Astrocyte of the spinal cord (primary cell): ENCODE measurements at regions not wholly inside any gene's neighbourhood (a gene's known extent, or its start where the extent isn't known, plus 50 kb on each side); places are given as distances from the start of the nearest gene placed in this dataset.

Source experiments
- DNase-seq: peaks from one replicate; pipeline ENCODE4 v3.0.0; 2011; ENCODE audit warnings: low read depth, low spot score
- H3K4me3 ChIP-seq: 2 replicates; pipeline ENCODE4 v1.5.1; 2011; ENCODE audit warnings: low read depth, mild to moderate bottlenecking, low read length, moderate library complexity
- in situ Hi-C: cut with HindIII; loops from 2 replicates; pipeline ENCODE4 v1.10.0; 2017; ENCODE audit warnings: low sequenced_read_pairs
- TF ChIP-seq, protein P1 (sequence below): IDR thresholded peaks from 2 replicates; pipeline ENCODE4 v1.5.1; 2012; ENCODE audit warnings: low read depth, mild to moderate bottlenecking, low read length, inconsistent platforms

DNA sequence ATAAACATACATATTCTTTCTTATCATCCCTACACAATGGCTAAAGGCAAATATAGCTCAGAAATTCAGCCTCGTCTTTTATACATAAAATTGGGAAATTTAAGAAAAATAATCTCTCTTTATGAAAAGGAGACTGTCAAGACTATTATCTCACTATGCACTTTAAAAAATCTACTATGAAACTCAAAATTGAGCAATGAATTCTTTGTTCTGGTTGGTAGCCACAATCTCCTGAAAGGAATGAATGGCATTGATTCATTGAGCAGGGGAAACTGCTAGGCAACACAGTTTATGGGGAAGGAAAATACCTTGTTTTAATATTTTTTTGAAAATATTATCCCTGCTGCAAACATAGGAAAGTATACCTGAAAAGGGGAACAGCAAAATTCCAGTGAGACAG, 397.1 kb downstream of the RAB28 start:
- H3K4me3 ChIP-seq = no peak overlapping the region
- in situ Hi-C loops = no loop called here
- TF ChIP-seq, protein P1, sequence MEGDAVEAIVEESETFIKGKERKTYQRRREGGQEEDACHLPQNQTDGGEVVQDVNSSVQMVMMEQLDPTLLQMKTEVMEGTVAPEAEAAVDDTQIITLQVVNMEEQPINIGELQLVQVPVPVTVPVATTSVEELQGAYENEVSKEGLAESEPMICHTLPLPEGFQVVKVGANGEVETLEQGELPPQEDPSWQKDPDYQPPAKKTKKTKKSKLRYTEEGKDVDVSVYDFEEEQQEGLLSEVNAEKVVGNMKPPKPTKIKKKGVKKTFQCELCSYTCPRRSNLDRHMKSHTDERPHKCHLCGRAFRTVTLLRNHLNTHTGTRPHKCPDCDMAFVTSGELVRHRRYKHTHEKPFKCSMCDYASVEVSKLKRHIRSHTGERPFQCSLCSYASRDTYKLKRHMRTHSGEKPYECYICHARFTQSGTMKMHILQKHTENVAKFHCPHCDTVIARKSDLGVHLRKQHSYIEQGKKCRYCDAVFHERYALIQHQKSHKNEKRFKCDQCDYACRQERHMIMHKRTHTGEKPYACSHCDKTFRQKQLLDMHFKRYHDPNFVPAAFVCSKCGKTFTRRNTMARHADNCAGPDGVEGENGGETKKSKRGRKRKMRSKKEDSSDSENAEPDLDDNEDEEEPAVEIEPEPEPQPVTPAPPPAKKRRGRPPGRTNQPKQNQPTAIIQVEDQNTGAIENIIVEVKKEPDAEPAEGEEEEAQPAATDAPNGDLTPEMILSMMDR = no peak
- DNase-seq = no peak

DNA sequence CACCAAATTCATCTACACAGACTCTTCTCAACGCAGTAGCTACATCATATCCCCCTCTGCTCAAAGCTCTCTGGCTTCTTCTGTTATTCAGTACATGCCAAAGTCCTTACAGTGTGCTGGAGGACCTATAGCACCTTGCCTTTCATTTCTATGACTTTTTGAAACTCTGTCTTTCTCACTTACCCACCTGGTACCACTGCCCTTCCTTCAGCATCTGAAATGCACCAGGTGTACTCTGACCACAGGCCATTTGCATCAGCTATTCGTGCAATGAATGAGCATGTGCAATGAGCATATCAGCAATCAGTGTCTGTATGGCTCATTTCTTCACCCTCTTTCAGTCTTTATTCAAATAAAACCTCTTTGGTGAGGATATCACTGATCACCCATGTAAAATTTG, 399.9 kb downstream of the RAB28 start:
- DNase-seq = no peak
- H3K4me3 ChIP-seq = no peak overlapping the region
- in situ Hi-C loops = no loop called here
- TF ChIP-seq, protein P1 = no peak

DNA sequence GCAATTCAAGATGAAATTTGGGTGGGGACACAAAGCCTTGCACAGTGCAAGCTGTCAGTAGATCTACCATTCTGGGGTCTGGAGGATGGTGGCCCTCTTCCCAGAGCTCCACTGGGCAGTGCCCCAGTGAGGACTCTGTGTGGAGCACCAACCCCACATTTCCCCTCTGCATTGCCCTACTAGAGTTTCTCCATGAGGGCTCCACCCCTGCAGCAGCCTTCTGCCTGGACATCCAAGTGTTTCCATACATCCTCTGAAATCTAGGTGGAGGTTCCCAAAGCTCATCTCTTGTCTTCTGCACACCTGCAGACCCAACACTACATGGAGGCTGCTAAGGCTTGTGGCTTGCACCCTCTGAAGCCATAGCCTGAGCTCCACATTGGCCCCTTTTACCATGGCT, 402.3 kb downstream of the RAB28 start:
- TF ChIP-seq, protein P1 = no peak
- H3K4me3 ChIP-seq = no peak overlapping the region
- in situ Hi-C loops = no loop called here
- no peak for DNase-seq

DNA sequence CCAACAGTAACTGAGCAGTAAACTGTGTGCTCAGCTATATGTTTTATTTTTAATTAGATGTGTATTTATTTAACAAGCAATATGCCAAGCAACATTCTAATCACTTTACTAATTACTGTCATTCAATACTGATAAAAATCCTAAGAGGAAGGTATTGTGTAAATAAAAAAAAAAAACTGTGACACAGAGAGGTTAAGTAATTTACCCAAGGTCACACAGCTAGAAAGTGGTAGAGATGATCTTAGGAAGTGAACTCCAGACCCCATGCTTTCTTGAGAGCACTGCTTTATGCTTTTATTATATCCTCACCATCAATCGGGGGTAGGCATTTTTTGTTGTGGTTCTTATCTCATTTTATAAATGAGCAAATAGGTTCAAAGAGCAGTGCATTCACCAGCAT, 417.1 kb downstream of the RAB28 start:
- in situ Hi-C loops = no loop called here

DNA sequence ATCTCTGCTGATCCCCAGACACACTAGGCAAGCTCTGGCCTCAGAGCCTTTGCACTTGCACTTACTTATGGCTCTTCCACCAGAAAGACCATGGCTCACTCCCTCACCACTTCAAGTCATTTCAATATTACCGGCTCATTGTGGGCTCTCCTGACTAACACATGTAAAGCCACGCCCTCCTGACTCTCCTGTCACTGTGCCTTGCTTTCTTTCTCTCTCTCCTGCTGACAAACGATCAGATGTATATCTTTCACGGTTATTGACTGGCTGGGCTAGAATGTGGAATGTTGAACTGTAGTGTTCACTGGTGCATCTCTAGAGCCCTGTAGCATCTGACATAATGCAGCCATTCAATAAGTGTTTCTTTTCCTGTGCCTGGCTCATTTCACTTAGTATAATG, 425.1 kb downstream of the RAB28 start:
- no peak overlapping the region for H3K4me3 ChIP-seq
- in situ Hi-C loops = no loop called here
- DNase-seq = no peak
- TF ChIP-seq, protein P1 = no peak

More for the DNA sequence above, 417.1 kb downstream of the RAB28 start:
- no peak overlapping the region for H3K4me3 ChIP-seq
- TF ChIP-seq, protein P1 = no peak
- DNase-seq = no peak

DNA sequence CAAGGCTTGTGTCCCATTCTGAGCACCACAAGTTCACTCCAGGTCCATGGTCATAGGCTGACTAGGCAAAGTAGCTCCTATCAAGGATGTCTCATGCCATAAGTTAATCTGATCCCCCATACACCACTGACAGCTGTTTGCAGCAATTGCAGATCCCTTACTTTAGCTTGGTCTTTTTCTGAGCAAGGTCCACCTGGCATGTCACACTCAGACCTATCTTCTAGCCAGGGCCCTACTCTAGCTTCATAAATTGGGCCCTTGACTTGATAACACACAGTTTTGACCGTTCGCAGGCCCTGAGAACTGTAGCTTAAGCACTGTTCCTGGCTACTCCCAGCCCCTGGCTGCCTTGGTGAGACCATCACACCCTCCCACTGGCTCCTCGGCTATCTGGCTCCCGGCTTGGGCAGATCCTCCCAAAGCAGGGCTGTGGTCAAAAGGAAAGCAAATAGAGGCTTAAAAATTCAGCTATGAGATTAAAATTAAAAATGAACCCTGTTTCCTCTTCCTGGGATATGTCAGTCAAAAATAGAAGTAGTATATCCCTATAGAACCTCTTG, 427.4 kb downstream of the RAB28 start:
- in situ Hi-C loops = no loop called here
- TF ChIP-seq, protein P1 = no peak
- no peak overlapping the region for H3K4me3 ChIP-seq
- DNase-seq = no peak
